Peyer's patch (tissue), 4 donors: ENCODE measurements at regions not wholly inside any gene's neighbourhood (a gene's known extent, or its start where the extent isn't known, plus 50 kb on each side); places are given as distances from the start of the nearest gene placed in this dataset.

Source experiments
- POLR2A ChIP-seq, 2 donors: fragments of 450-650 bp; IDR thresholded peaks; one replicate each; pipeline ENCODE4 v1.5.1; 2017; ENCODE audit warnings: antibody characterized with exemption in 2 of 2, mild to moderate bottlenecking in 2 of 2, moderate library complexity in 2 of 2
- TF ChIP-seq, protein P1 (sequence below), 6 experiments: fragments of 450-650 bp in 4 of 6; fragments of 200-600 bp in 2 of 6; sonication (generic) in 1 of 6; IDR thresholded peaks; one replicate each; pipeline ENCODE4 v1.5.1; 2017 to 2019; ENCODE audit warnings: antibody characterized with exemption in 6 of 6, mild to moderate bottlenecking in 3 of 6, moderate library complexity in 1 of 6

GRCh38 chr13:42720858-42721219, 60.5 kb upstream of the FAM216B start:
- TF ChIP-seq, protein P1, sequence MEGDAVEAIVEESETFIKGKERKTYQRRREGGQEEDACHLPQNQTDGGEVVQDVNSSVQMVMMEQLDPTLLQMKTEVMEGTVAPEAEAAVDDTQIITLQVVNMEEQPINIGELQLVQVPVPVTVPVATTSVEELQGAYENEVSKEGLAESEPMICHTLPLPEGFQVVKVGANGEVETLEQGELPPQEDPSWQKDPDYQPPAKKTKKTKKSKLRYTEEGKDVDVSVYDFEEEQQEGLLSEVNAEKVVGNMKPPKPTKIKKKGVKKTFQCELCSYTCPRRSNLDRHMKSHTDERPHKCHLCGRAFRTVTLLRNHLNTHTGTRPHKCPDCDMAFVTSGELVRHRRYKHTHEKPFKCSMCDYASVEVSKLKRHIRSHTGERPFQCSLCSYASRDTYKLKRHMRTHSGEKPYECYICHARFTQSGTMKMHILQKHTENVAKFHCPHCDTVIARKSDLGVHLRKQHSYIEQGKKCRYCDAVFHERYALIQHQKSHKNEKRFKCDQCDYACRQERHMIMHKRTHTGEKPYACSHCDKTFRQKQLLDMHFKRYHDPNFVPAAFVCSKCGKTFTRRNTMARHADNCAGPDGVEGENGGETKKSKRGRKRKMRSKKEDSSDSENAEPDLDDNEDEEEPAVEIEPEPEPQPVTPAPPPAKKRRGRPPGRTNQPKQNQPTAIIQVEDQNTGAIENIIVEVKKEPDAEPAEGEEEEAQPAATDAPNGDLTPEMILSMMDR (IDR thresholded peaks at IDR 0.05), result no peak
- TF ChIP-seq POLR2A (IDR thresholded peaks at IDR 0.05), result no peak
